ENCODE measurements at regions not wholly inside any gene's neighbourhood (a gene's known extent, or its start where the extent isn't known, plus 50 kb on each side); places are given as distances from the start of the nearest gene placed in this dataset.

- no peak overlapping the region for H3K9ac ChIP-seq (ENCODE audit: low read depth, low read length)
- H3K4me3 ChIP-seq (ENCODE audit: low read length): no peak overlapping the region
- H3K9me3 ChIP-seq (ENCODE audit: insufficient read depth, low read depth, low read length): no peaks in the 10 kb centered on the region
- no peaks in the 10 kb centered on the region for H3K27me3 ChIP-seq (ENCODE audit: insufficient read depth, low read length)
- peaks cover 50% of the 10 kb centered on the region for H3K4me1 ChIP-seq (ENCODE audit: insufficient read depth, low read length)
- WGBS: 58% methylated on average over 10 of the region's 10 CpGs
- no peak overlapping the region for H3K27ac ChIP-seq (ENCODE audit: low read depth, low read length)
- no peaks in the 10 kb centered on the region for H3K36me3 ChIP-seq (ENCODE audit: insufficient read depth, low read length)
Measured at GRCh38 chr2:156803243-156803642, 367.1 kb downstream of the GPD2 start.

GRCh38 chr2:156803967-156804366 is 367.8 kb downstream of the GPD2 start:
- Histone ChIP-seq H3K4me1 (ENCODE audit: insufficient read depth, low read length) (peaks cover 48% of the 10 kb centered on the region), H3K4me3 (ENCODE audit: low read length) (no peak overlapping the region), H3K9ac (ENCODE audit: low read depth, low read length) (no peak overlapping the region), H3K36me3 (ENCODE audit: insufficient read depth, low read length) (no peaks in the 10 kb centered on the region), H3K27ac (ENCODE audit: low read depth, low read length) (no peak overlapping the region), H3K9me3 (ENCODE audit: insufficient read depth, low read depth, low read length) (no peaks in the 10 kb centered on the region), H3K27me3 (ENCODE audit: insufficient read depth, low read length) (no peaks in the 10 kb centered on the region)
- 93% methylated on average over 5 of the region's 5 CpGs for WGBS

- Histone ChIP-seq H3K4me1 (ENCODE audit: insufficient read depth, low read length) (no peaks in the 10 kb centered on the region), H3K9me3 (ENCODE audit: insufficient read depth, low read depth, low read length) (no peaks in the 10 kb centered on the region), H3K4me3 (ENCODE audit: low read length) (no peak overlapping the region), H3K27ac (ENCODE audit: low read depth, low read length) (no peak overlapping the region), H3K9ac (ENCODE audit: low read depth, low read length) (no peak overlapping the region), H3K27me3 (ENCODE audit: insufficient read depth, low read length) (no peaks in the 10 kb centered on the region), H3K36me3 (ENCODE audit: insufficient read depth, low read length) (no peaks in the 10 kb centered on the region)
- WGBS: 91% methylated on average over 2 of the region's 2 CpGs
Measured at GRCh38 chr2:156810094-156810493, 373.9 kb downstream of the GPD2 start.

- WGBS: 89% methylated on average over 1 of the region's 1 CpG
Measured at GRCh38 chr2:156812496-156812895, 376.3 kb downstream of the GPD2 start.

GRCh38 chr2:156817430-156817829 is 381.3 kb downstream of the GPD2 start:
- Histone ChIP-seq H3K27me3 (ENCODE audit: insufficient read depth, low read length) (no peaks in the 10 kb centered on the region), H3K9me3 (ENCODE audit: insufficient read depth, low read depth, low read length) (no peaks in the 10 kb centered on the region), H3K9ac (ENCODE audit: low read depth, low read length) (no peak overlapping the region), H3K36me3 (ENCODE audit: insufficient read depth, low read length) (no peaks in the 10 kb centered on the region), H3K4me3 (ENCODE audit: low read length) (no peak overlapping the region), H3K4me1 (ENCODE audit: insufficient read depth, low read length) (0 out of 2 replicates have a peak, but pooled peaks cover 5% of the 10 kb centered on the region), H3K27ac (ENCODE audit: low read depth, low read length) (no peak overlapping the region)
- no CpG with 5 or more reads among the region's 1 CpG for WGBS

More at GRCh38 chr2:156812496-156812895, 376.3 kb downstream of the GPD2 start:
- Histone ChIP-seq H3K4me3 (ENCODE audit: low read length) (no peak overlapping the region), H3K27me3 (ENCODE audit: insufficient read depth, low read length) (no peaks in the 10 kb centered on the region), H3K9me3 (ENCODE audit: insufficient read depth, low read depth, low read length) (no peaks in the 10 kb centered on the region), H3K4me1 (ENCODE audit: insufficient read depth, low read length) (no peaks in the 10 kb centered on the region), H3K27ac (ENCODE audit: low read depth, low read length) (no peak overlapping the region), H3K9ac (ENCODE audit: low read depth, low read length) (no peak overlapping the region), H3K36me3 (ENCODE audit: insufficient read depth, low read length) (no peaks in the 10 kb centered on the region)

- Histone ChIP-seq H3K4me3 (ENCODE audit: low read length) (no peak overlapping the region), H3K9me3 (ENCODE audit: insufficient read depth, low read depth, low read length) (no peaks in the 10 kb centered on the region), H3K27me3 (ENCODE audit: insufficient read depth, low read length) (no peaks in the 10 kb centered on the region), H3K9ac (ENCODE audit: low read depth, low read length) (no peak overlapping the region), H3K36me3 (ENCODE audit: insufficient read depth, low read length) (no peaks in the 10 kb centered on the region), H3K4me1 (ENCODE audit: insufficient read depth, low read length) (0 out of 2 replicates have a peak, but pooled peaks cover 5% of the 10 kb centered on the region), H3K27ac (ENCODE audit: low read depth, low read length) (no peak overlapping the region)
- 91% methylated on average over 6 of the region's 6 CpGs for WGBS
Measured at GRCh38 chr2:156818221-156818620, 382.0 kb downstream of the GPD2 start.

- H3K9me3 ChIP-seq (ENCODE audit: insufficient read depth, low read depth, low read length): no peaks in the 10 kb centered on the region
- H3K9ac ChIP-seq (ENCODE audit: low read depth, low read length): no peak overlapping the region
Measured at GRCh38 chr2:156818944-156819343, 382.8 kb downstream of the GPD2 start.

GRCh38 chr2:156826341-156826933 is 390.3 kb downstream of the GPD2 start:
- Histone ChIP-seq H3K4me3 (ENCODE audit: low read length) (no peak overlapping the region), H3K4me1 (ENCODE audit: insufficient read depth, low read length) (0 out of 2 replicates have a peak, but pooled peaks cover 5% of the 10 kb centered on the region), H3K9ac (ENCODE audit: low read depth, low read length) (no peak overlapping the region), H3K27ac (ENCODE audit: low read depth, low read length) (no peak overlapping the region), H3K36me3 (ENCODE audit: insufficient read depth, low read length) (no peaks in the 10 kb centered on the region), H3K9me3 (ENCODE audit: insufficient read depth, low read depth, low read length) (peaks cover 4% of the 10 kb centered on the region; the same call in 1 of the 2 replicates), H3K27me3 (ENCODE audit: insufficient read depth, low read length) (no peaks in the 10 kb centered on the region)
- WGBS: 96% methylated on average over 2 of the region's 2 CpGs

More at GRCh38 chr2:156818944-156819343, 382.8 kb downstream of the GPD2 start:
- 88% methylated on average over 3 of the region's 3 CpGs for WGBS
- Histone ChIP-seq H3K4me3 (ENCODE audit: low read length) (no peak overlapping the region), H3K36me3 (ENCODE audit: insufficient read depth, low read length) (no peaks in the 10 kb centered on the region), H3K27ac (ENCODE audit: low read depth, low read length) (no peak overlapping the region), H3K4me1 (ENCODE audit: insufficient read depth, low read length) (0 out of 2 replicates have a peak, but pooled peaks cover 5% of the 10 kb centered on the region), H3K27me3 (ENCODE audit: insufficient read depth, low read length) (no peaks in the 10 kb centered on the region)

GRCh38 chr2:156834431-156834830 is 398.3 kb downstream of the GPD2 start:
- H3K9ac ChIP-seq (ENCODE audit: low read depth, low read length): no peak overlapping the region
- H3K4me1 ChIP-seq (ENCODE audit: insufficient read depth, low read length): 0 out of 2 replicates have a peak, but pooled peaks cover 2% of the 10 kb centered on the region
- WGBS: 100% methylated on average over 1 of the region's 1 CpG
- no peaks in the 10 kb centered on the region for H3K36me3 ChIP-seq (ENCODE audit: insufficient read depth, low read length)
- no peak overlapping the region for H3K27ac ChIP-seq (ENCODE audit: low read depth, low read length)
- H3K27me3 ChIP-seq (ENCODE audit: insufficient read depth, low read length): no peaks in the 10 kb centered on the region
- no peaks in the 10 kb centered on the region for H3K9me3 ChIP-seq (ENCODE audit: insufficient read depth, low read depth, low read length)
- H3K4me3 ChIP-seq (ENCODE audit: low read length): no peak overlapping the region

- Histone ChIP-seq H3K9me3 (ENCODE audit: insufficient read depth, low read depth, low read length) (no peaks in the 10 kb centered on the region), H3K9ac (ENCODE audit: low read depth, low read length) (no peak overlapping the region), H3K4me3 (ENCODE audit: low read length) (no peak overlapping the region), H3K36me3 (ENCODE audit: insufficient read depth, low read length) (no peaks in the 10 kb centered on the region), H3K4me1 (ENCODE audit: insufficient read depth, low read length) (0 out of 2 replicates have a peak, but pooled peaks cover 2% of the 10 kb centered on the region), H3K27me3 (ENCODE audit: insufficient read depth, low read length) (no peaks in the 10 kb centered on the region), H3K27ac (ENCODE audit: low read depth, low read length) (no peak overlapping the region)
- WGBS: 80% methylated on average over 5 of the region's 6 CpGs
Measured at GRCh38 chr2:156837635-156838370, 401.6 kb downstream of the GPD2 start.

- Histone ChIP-seq H3K27ac (ENCODE audit: low read depth, low read length) (no peak overlapping the region), H3K4me3 (ENCODE audit: low read length) (no peak overlapping the region), H3K27me3 (ENCODE audit: insufficient read depth, low read length) (no peaks in the 10 kb centered on the region), H3K36me3 (ENCODE audit: insufficient read depth, low read length) (no peaks in the 10 kb centered on the region), H3K4me1 (ENCODE audit: insufficient read depth, low read length) (0 out of 2 replicates have a peak, but pooled peaks cover 5% of the 10 kb centered on the region), H3K9ac (ENCODE audit: low read depth, low read length) (no peak overlapping the region), H3K9me3 (ENCODE audit: insufficient read depth, low read depth, low read length) (no peaks in the 10 kb centered on the region)
- 96% methylated on average over 3 of the region's 3 CpGs for WGBS
Measured at GRCh38 chr2:156841321-156841720, 405.1 kb downstream of the GPD2 start.

Data from HUES64 (cell line).